ENCODE measurements at regions not wholly inside any gene's neighbourhood (a gene's known extent, or its start where the extent isn't known, plus 50 kb on each side); places are given as distances from the start of the nearest gene placed in this dataset.

GRCh38 chr1:148309940-148310500 lies 157.9 kb upstream of the NBPF11 start:
- TF ChIP-seq EZH2 (IDR thresholded peaks at IDR 0.05) = no peak
- no peak for TF ChIP-seq EZH2phosphoT487 (IDR thresholded peaks at IDR 0.05)
- TF ChIP-seq CTCF (IDR thresholded peaks at IDR 0.05) = no peak

All from neural progenitor cell (in vitro differentiated cells).